Hematopoietic multipotent progenitor cell treated with erythropoietin and hydrocortisone succinate and interleukin-3 and kit ligand, for 6 days (in vitro differentiated cells): ENCODE measurements at regions not wholly inside any gene's neighbourhood (a gene's known extent, or its start where the extent isn't known, plus 50 kb on each side); places are given as distances from the start of the nearest gene placed in this dataset.

Source experiments
- DNase-seq: peaks from one replicate; pipeline ENCODE4 v3.0.0-alpha.2; 2015

GRCh38 chr2:237171396-237171795 lies 85.7 kb downstream of the COPS8 start:
- DNase-seq = no peak

- DNase-seq = no peak
Observed at GRCh38 chr2:237171881-237172280, 86.2 kb downstream of the COPS8 start.

- no peak for DNase-seq
Observed at GRCh38 chr2:237177052-237177451, 91.4 kb downstream of the COPS8 start.

GRCh38 chr2:237177986-237178385 lies 92.3 kb downstream of the COPS8 start:
- no peak for DNase-seq

- DNase-seq = no peak
Observed at GRCh38 chr2:237178396-237178795, 92.7 kb downstream of the COPS8 start.

- DNase-seq = no peak
Observed at GRCh38 chr2:237179161-237179560, 93.5 kb downstream of the COPS8 start.

- DNase-seq = no peak
Observed at GRCh38 chr2:237180187-237180586, 94.5 kb downstream of the COPS8 start.

- no peak for DNase-seq
Observed at GRCh38 chr2:237180987-237181386, 95.3 kb downstream of the COPS8 start.

GRCh38 chr2:237181844-237182243 lies 96.2 kb downstream of the COPS8 start:
- DNase-seq = no peak

- DNase-seq = no peak
Observed at GRCh38 chr2:237182422-237183123, 96.9 kb downstream of the COPS8 start.

- DNase-seq = no peak
Observed at GRCh38 chr2:237184192-237184918, 98.7 kb downstream of the COPS8 start.

GRCh38 chr2:237184919-237185552 lies 99.3 kb downstream of the COPS8 start:
- no peak for DNase-seq

- no peak for DNase-seq
Observed at GRCh38 chr2:237185553-237185925, 99.8 kb downstream of the COPS8 start.

- no peak for DNase-seq
Observed at GRCh38 chr2:237189799-237190198, 104.1 kb downstream of the COPS8 start.

- DNase-seq = no peak
Observed at GRCh38 chr2:237190966-237191713, 105.5 kb downstream of the COPS8 start.

GRCh38 chr2:237191714-237192081 lies 106.0 kb downstream of the COPS8 start:
- DNase-seq = no peak

- DNase-seq = no peak
Observed at GRCh38 chr2:237192881-237193280, 107.2 kb downstream of the COPS8 start.

GRCh38 chr2:237193436-237193835 lies 107.7 kb downstream of the COPS8 start:
- DNase-seq = no peak

GRCh38 chr2:237194081-237194480 lies 108.4 kb downstream of the COPS8 start:
- DNase-seq = no peak

GRCh38 chr2:237194906-237195305 lies 109.2 kb downstream of the COPS8 start:
- DNase-seq = no peak

- no peak for DNase-seq
Observed at GRCh38 chr2:237195396-237196120, 109.9 kb downstream of the COPS8 start.

GRCh38 chr2:237196409-237196808 lies 110.7 kb downstream of the COPS8 start:
- DNase-seq = no peak
